ENCODE measurements at regions not wholly inside any gene's neighbourhood (a gene's known extent, or its start where the extent isn't known, plus 50 kb on each side); places are given as distances from the start of the nearest gene placed in this dataset.
"Not testable (repeated sequence)": the region's sequence is repeated elsewhere in the genome, so short reads cannot be mapped to it uniquely, and the experiment has no call there.

GRCh38 chr2:150856596-150857281, 369.3 kb upstream of the RND3 start:
- DNase-seq (ENCODE audit: low read depth in 3 of 3) = no peak

DNA sequence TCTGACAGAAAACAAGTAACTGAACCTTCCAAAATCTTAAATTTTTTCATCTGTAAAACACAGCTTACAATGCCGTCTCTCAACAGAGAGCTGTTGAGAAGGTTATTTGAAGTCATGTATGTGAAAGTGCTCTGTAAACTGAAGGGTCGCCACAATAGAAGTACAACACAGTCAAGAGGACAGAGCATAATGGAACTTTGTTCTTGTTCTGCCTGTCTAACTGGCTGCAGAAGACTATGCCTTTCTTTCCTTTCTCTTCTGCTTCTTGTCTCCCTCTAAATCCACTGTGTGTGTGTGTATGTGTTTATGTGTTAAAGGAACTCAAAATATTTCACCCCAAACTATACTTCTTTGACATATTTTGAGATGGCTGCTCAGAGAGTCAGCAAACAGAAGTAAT, 365.8 kb upstream of the RND3 start:
- no peak for DNase-seq (ENCODE audit: low read depth in 3 of 3)

GRCh38 chr2:150850641-150851040, 363.2 kb upstream of the RND3 start:
- no peak for DNase-seq (ENCODE audit: low read depth in 3 of 3)

DNA sequence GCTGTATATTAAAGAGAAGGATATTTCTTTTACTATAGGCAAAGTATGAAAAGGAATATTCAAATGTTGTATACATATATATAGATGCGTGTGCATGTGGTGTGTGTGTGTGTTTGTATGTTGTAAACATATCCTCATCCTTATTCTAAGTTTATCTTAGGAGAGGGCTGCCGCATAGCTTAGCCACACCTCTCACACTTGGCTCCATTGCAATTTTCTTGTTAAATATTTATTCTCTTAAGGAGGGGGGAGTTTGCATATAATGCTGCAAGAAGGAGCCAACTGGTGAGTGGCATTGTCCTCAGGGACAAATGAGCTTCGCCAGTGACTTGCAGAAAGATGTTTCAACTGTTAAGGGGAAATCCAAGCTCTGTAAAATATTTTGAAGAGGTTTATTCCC, 360.1 kb upstream of the RND3 start:
- DNase-seq (ENCODE audit: low read depth in 3 of 3) = no peak

DNA sequence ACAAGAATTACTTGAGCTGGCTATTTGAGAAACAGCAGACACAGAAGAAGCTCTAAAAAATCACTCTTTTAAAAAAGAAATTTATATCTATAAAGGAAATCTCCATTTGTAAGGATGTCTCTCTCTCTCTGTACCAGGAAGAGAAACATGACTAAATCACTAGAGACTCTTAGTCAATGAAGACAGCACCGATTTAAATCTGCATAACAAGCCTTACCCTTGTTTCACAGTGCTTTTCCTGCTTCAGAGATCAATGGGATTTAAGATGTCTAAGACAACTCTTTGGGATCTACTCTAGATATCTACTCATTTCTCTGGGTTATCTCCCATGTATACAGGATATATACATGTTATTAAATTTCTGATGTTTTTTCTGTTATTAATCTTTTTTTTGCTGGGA, 359.2 kb upstream of the RND3 start:
- DNase-seq (ENCODE audit: low read depth in 3 of 3) = no peak

DNA sequence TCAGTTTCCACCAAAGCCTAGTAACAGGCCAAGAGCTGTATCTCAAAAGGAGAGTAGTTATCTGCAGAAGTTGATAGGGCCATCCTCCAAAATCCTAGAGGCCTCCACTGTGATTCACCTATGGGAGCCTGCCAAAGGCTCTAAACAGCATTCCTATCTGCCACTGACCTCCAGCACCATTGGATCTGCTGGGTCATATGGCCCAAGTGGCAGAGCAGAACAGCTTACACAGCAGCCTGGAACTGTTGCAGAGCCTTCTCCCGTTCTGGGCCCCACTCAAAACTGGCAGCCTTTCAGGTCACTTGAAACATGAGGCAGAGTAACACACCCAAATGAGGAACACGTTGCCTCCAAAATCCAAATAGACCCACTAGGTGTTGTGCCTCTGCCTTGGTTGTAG, 345.2 kb upstream of the RND3 start:
- no peak for DNase-seq (ENCODE audit: low read depth in 3 of 3)

DNA sequence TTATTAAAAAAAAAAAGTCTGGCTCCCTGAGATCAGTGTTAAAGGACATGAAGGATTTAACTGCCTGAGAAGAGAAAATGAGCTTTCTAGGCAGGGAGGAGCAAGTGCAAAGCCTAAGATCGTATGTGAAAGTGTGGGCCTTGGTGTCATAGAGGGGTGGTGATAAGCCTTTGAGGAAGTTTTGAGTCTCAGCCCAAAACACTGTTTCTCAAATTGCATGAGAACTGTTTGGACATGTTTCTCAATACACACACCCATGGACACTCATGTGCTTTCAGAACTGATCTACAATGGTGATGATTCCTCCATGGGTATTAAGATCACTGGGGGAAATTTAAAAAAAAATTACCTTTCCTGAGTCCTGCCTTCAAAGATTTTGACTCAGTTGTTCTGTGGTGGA, 336.7 kb upstream of the RND3 start:
- DNase-seq (ENCODE audit: low read depth in 3 of 3) = no peak

- DNase-seq (ENCODE audit: low read depth in 3 of 3) = no peak
Measured at GRCh38 chr2:150817422-150817821, 330.0 kb upstream of the RND3 start.

DNA sequence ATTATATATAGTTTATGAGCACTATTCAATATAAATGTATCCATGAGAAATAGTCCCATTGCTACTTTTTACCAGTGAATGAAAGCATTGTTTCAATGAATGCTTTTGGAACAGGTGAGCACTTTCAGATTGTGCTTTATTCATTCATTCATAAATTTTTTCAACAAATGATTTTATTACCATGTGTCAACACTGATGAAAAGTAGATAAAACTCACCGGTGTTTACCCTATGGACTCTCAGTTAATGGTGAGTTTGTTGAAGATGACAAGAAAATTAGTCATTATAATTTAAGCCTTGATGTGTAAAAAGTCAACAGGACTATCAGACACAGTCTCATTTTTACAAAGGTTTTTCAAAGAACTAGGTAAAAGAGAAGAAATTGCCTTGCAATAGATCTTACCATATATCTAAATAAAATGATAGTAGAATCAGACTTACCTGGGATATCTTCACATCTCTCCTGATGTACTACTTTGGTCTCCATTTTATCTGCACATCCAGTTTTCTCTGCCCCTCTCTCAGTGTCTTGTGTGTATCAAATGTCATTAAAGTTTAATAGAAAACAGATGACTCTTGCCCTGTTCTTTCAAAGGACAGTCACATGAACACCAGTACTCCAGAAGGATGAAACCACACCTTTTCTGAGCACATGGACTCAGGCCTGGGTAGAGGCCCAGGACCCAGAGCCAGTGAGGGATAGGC, 325.3 kb upstream of the RND3 start:
- no peak for DNase-seq (ENCODE audit: low read depth in 3 of 3)

- no peak for DNase-seq (ENCODE audit: low read depth in 3 of 3)
Measured at GRCh38 chr2:150812066-150812465, 324.6 kb upstream of the RND3 start.

DNA sequence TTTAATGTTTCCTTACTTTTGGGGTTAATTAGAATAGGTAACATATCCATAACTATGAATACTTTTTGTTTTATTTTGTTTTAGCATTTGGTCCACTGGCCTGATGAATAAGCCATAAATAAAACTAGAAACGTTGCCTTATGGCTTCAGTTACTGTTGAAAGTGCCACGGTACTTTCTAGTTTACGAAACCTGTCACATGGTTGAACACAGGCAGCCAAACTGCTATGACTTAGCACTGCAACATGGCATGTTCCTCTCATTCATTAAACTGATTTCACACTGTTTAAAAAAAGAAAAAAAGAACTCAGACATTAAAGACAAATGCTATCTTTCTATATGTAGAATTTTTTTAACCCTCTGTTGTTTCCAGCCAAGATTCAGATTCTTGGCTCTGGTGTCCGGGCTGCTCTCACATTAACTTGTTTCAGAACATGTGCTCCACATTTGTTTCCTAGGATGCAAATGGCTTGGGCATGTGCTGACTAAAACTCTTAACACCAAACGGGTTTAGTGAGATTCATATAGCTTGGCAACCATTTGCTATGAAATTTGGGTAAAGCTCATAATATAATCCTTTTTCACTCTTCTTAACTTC, 323.9 kb upstream of the RND3 start:
- DNase-seq (ENCODE audit: low read depth in 3 of 3) = no peak

GRCh38 chr2:150809103-150809502, 321.6 kb upstream of the RND3 start:
- DNase-seq (ENCODE audit: low read depth in 3 of 3) = no peak

- DNase-seq (ENCODE audit: low read depth in 3 of 3) = no peak
Measured at GRCh38 chr2:150806336-150806735, 318.9 kb upstream of the RND3 start.

DNA sequence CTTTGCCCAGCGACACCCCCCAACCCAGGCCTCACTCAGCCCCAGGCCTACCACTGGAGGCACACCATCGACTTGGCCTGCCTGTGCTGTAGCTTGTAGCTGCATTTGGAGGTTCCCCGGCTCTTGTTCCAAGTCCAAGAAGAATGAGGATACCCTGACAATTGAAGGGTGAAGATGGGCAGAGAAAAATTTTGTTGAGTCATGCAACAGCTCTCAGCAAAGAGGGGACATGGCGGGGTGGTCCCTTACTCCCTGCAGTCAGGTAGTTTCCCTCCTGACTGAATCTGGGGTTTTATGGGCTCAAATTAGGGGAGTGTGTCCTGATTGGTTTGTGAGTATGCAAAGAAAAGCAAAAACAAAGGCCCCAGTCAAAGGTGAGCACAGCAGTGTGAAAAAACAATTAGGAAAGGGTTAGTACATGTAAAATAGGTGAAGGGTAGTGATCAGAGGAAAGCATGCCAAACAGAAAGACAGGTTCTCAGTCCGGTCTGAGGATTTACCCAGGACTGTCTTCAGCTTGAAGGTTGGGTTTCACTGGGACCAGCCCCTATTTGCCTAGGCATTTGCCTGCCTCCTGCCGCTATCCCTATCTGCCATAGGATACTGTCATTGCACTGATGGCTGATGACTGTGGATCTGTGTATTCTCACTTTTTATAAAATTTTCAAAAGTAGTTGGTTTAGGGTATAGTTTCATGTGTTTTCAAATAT, 316.4 kb upstream of the RND3 start:
- DNase-seq (ENCODE audit: low read depth in 3 of 3) = no peak

GRCh38 chr2:150802635-150803034, 315.2 kb upstream of the RND3 start:
- no peak for DNase-seq (ENCODE audit: low read depth in 3 of 3)

DNA sequence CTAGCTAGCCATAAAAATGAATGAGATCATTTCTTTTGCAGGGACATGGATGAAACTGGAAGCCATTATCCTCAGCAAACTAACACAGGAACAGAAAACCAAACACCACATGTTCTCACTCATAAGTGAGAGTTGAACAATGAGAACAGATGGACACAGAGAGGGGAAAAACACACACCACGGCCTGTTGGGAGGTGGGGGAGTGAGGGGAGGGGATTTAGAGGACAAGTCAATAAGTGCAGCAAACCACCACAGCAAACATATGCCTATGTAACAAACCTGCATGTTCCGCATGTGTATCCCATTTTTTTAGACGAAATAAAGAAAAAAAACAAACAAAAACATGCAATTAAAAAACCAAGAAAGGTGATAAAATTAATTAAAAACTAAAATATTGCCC, 308.8 kb upstream of the RND3 start:
- DNase-seq (ENCODE audit: low read depth in 3 of 3) = not testable (repeated sequence)

DNA sequence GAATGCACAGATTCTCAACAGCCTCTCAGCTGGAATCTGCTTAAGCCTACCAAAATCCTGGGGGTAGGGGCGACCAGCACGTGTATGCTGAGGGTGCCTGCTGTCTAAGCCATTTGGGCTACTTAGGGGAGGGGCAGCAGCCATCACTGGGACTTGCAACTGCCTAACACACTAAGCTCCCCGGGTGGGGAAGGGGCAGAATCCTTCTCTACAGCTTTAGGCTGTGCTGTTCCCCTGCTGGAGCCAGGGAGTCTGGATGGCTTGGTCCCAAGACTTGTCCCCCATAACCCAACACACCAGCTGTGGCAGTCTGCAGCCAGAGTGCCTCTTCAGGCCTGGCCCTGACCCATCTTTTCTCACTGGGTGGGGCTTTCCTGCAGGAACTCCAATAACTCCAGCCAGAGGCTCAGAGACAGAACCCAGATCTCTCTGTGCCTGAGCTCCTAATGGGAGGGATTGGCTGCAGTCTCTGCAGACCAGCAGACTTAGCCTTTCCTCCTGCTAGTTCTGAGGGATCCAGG, 305.4 kb upstream of the RND3 start:
- no peak for DNase-seq (ENCODE audit: low read depth in 3 of 3)

GRCh38 chr2:150791567-150791966, 304.1 kb upstream of the RND3 start:
- no peak for DNase-seq (ENCODE audit: low read depth in 3 of 3)

- no peak for DNase-seq (ENCODE audit: low read depth in 3 of 3)
Measured at GRCh38 chr2:150789376-150789905, 302.0 kb upstream of the RND3 start.

DNA sequence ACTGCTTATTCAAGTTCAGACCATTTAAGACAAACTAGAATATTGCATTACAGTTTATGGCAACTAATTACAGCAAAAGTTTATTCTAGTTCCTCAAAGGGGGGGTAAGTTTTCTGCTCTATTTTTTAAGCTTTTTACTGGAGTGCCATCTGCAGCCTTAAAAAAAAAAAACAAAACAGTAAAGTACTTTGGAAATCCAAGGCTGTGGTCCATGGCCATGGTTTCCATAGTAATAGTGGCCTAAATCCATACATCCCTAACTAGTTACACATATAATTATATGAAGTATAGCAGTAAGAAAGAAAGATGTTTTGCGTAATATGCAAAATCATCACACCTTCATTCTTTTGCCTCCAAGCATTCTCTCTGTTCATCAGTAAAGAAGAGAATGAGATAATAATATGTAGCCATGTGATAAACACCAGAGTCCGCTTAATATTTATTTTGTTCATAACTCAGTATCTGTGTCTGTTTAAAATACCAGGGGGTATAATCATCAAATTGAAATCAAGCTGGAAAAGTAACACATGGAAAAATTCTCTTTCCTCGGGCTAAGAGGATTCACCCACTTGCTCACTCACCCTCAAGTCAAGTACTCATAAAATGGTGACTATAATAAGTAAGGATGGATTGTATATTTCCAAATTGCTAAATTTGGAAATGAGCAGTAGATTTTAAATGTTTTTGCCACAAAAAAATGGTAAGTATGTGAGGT, 301.1 kb upstream of the RND3 start:
- no peak for DNase-seq (ENCODE audit: low read depth in 3 of 3)

DNA sequence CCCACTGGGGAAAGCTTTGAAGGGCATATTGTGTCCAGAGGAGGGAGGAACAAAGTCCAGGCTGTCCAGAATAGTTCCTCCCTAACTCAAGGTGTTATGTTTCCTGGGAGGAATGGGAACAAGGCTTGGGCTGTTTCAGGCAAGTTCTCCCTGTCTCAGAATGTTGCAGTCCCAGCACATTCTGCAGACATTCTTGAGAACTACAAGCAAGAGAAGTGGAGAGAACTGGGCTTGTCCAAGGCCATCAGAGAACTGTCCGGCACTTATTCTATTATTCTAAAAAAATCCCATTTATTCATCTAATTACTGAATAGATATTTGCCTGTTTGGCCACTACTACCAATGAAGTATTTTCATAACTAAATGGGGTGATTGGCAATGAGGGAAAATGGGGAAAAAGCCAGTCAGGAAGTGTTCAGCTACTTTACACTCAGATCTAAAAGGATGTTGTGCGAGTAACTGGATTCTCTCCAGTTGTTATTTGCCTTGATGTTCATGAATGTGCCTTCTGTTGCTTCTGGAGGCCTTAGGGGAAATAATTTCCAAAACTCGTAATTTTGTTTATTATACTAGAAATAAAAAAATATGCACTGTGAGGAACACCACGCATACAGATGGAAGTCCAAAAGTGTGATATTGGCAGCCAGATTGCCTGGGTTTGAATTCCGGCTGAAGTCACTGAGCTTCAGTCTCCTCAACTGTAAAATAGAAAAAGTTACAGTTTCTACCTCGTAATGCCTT, 300.1 kb upstream of the RND3 start:
- no peak for DNase-seq (ENCODE audit: low read depth in 3 of 3)
